ENCODE measurements at regions not wholly inside any gene's neighbourhood (a gene's known extent, or its start where the extent isn't known, plus 50 kb on each side); places are given as distances from the start of the nearest gene placed in this dataset.

GRCh38 chr5:72662936-72663335 is 153.5 kb upstream of the TNPO1 start:
- intact Hi-C loops (cut with micrococcal nuclease): loop anchor here (10.0 kb wide), 1 partner anchor 48 kb away; no protein-coding TSS in a partner anchor
- ChIA-PET CTCF (no interaction called here), POLR2A (ENCODE audit: unreplicated experiment) (no interaction called here)
- Histone ChIP-seq H4K20me1 (ENCODE audit: low read length) (no peaks in the 10 kb centered on the region), H3K4me2 (ENCODE audit: low read length) (no peak overlapping the region), H3K36me3 (ENCODE audit: low read depth, low read length) (no peaks in the 10 kb centered on the region), H3K79me2 (ENCODE audit: low read length) (no peaks in the 10 kb centered on the region), H3F3A (ENCODE audit: low read length, unreplicated experiment) (no peaks in the 10 kb centered on the region), H3K4me1 (ENCODE audit: insufficient read depth, low read length) (peaks cover 23% of the 10 kb centered on the region), H3K9me3 (ENCODE audit: low read length) (no peaks in the 10 kb centered on the region), H3K9me2 (replicated peaks; ENCODE audit: low read length) (no peaks in the 10 kb centered on the region), H3K27ac (ENCODE audit: low read length) (no peak overlapping the region), H3K9ac (ENCODE audit: low read length) (no peak overlapping the region), H2AFZ (ENCODE audit: low read length) (no peak overlapping the region), H3K27me3 (ENCODE audit: low read length) (no peaks in the 10 kb centered on the region), H3K4me3 (ENCODE audit: low read length) (no peak overlapping the region)
- no peak for TF ChIP-seq EZH2 (IDR thresholded peaks at IDR 0.05; ENCODE audit: low read length, unreplicated experiment)
- no peak for TF ChIP-seq CTCF (conservative IDR thresholded peaks at IDR 0.05; ENCODE audit: low read depth, low read length)
- TF ChIP-seq EZH2phosphoT487 (IDR thresholded peaks at IDR 0.05; ENCODE audit: borderline replicate concordance, low read length): no peak
- no TSS peak for BruUV-seq (replicated peaks)
- ATAC-seq (no peak), DNase-seq (no peak)

GRCh38 chr5:72662305-72662704 is 154.2 kb upstream of the TNPO1 start:
- CTCF ChIA-PET: no interaction called here
- Histone ChIP-seq H3K9me3 (ENCODE audit: low read length) (no peaks in the 10 kb centered on the region), H3K9ac (ENCODE audit: low read length) (no peak overlapping the region), H3F3A (ENCODE audit: low read length, unreplicated experiment) (no peaks in the 10 kb centered on the region), H3K4me2 (ENCODE audit: low read length) (peak overlapping the region; percentile 51; the same call in 1 of the 2 replicates), H3K36me3 (ENCODE audit: low read depth, low read length) (no peaks in the 10 kb centered on the region), H3K4me3 (ENCODE audit: low read length) (no peak overlapping the region), H3K79me2 (ENCODE audit: low read length) (no peaks in the 10 kb centered on the region), H3K4me1 (ENCODE audit: insufficient read depth, low read length) (peaks cover 25% of the 10 kb centered on the region), H3K9me2 (replicated peaks; ENCODE audit: low read length) (no peaks in the 10 kb centered on the region), H3K27me3 (ENCODE audit: low read length) (no peaks in the 10 kb centered on the region), H4K20me1 (ENCODE audit: low read length) (no peaks in the 10 kb centered on the region), H2AFZ (ENCODE audit: low read length) (no peak overlapping the region), H3K27ac (ENCODE audit: low read length) (peak overlapping the region; percentile 36)
- no TSS peak for BruUV-seq (replicated peaks)
- intact Hi-C loops (cut with micrococcal nuclease): loop anchor here (10.0 kb wide), 1 partner anchor 48 kb away; no protein-coding TSS in a partner anchor
- TF ChIP-seq EZH2phosphoT487 (IDR thresholded peaks at IDR 0.05; ENCODE audit: borderline replicate concordance, low read length) (no peak), CTCF (conservative IDR thresholded peaks at IDR 0.05; ENCODE audit: low read depth, low read length) (no peak), EZH2 (IDR thresholded peaks at IDR 0.05; ENCODE audit: low read length, unreplicated experiment) (no peak)
- DNase-seq (no peak), ATAC-seq (no peak)
- POLR2A ChIA-PET (ENCODE audit: unreplicated experiment): no interaction called here

GRCh38 chr5:72661405-72661804 is 154.2 kb upstream of the ZNF366 start:
- H3K9me3 ChIP-seq (ENCODE audit: low read length): no peaks in the 10 kb centered on the region
- 0 out of 2 replicates have a peak overlapping the region, but pooled peaks have one; percentile 6 for H2AFZ ChIP-seq (ENCODE audit: low read length)
- no peaks in the 10 kb centered on the region for H4K20me1 ChIP-seq (ENCODE audit: low read length)
- H3K36me3 ChIP-seq (ENCODE audit: low read depth, low read length): no peaks in the 10 kb centered on the region
- H3K9ac ChIP-seq (ENCODE audit: low read length): no peak overlapping the region
- H3K27ac ChIP-seq (ENCODE audit: low read length): peak overlapping the region; percentile 36
- no peaks in the 10 kb centered on the region for H3K9me2 ChIP-seq (replicated peaks; ENCODE audit: low read length)
- no peaks in the 10 kb centered on the region for H3F3A ChIP-seq (ENCODE audit: low read length, unreplicated experiment)
- peak; percentile 75 for DNase-seq
- H3K4me2 ChIP-seq (ENCODE audit: low read length): peak overlapping the region; percentile 51
- TF ChIP-seq CTCF (conservative IDR thresholded peaks at IDR 0.05; ENCODE audit: low read depth, low read length) (no peak), EZH2 (IDR thresholded peaks at IDR 0.05; ENCODE audit: low read length, unreplicated experiment) (no peak), EZH2phosphoT487 (IDR thresholded peaks at IDR 0.05; ENCODE audit: borderline replicate concordance, low read length) (no peak)
- CTCF ChIA-PET: no interaction called here
- peaks cover 25% of the 10 kb centered on the region for H3K4me1 ChIP-seq (ENCODE audit: insufficient read depth, low read length)
- no TSS peak for BruUV-seq (replicated peaks)
- H3K4me3 ChIP-seq (ENCODE audit: low read length): 0 out of 2 replicates have a peak overlapping the region, but pooled peaks have one; percentile 3
- POLR2A ChIA-PET (ENCODE audit: unreplicated experiment): interaction anchor here (0.6 kb wide), 1 partner anchor 162 kb away, joined by 4 read pairs; no protein-coding TSS in a partner anchor
- intact Hi-C loops (cut with micrococcal nuclease): loop anchor here (10.0 kb wide), 1 partner anchor 47 kb away; no protein-coding TSS in a partner anchor
- H3K27me3 ChIP-seq (ENCODE audit: low read length): no peaks in the 10 kb centered on the region
- peak; percentile 91 for ATAC-seq
- no peaks in the 10 kb centered on the region for H3K79me2 ChIP-seq (ENCODE audit: low read length)

All from PC-3 (cell line).